ENCODE measurements at regions not wholly inside any gene's neighbourhood (a gene's known extent, or its start where the extent isn't known, plus 50 kb on each side); places are given as distances from the start of the nearest gene placed in this dataset.

GRCh38 chr11:112478806-112479205 is 218.1 kb upstream of the PLET1 start:
- TF ChIP-seq CTCF (IDR thresholded peaks at IDR 0.05) (no peak), POLR2A (IDR thresholded peaks at IDR 0.05) (no peak), POLR2AphosphoS5 (IDR thresholded peaks at IDR 0.05) (no peak), EP300 (IDR thresholded peaks at IDR 0.05; ENCODE audit: low read depth) (no peak)

Data from transverse colon (tissue), 4 donors.